BLaER1 (cell line): ENCODE measurements at regions not wholly inside any gene's neighbourhood (a gene's known extent, or its start where the extent isn't known, plus 50 kb on each side); places are given as distances from the start of the nearest gene placed in this dataset.

Experiments
- H3K27ac ChIP-seq: shearing (Covaris generic); formaldehyde crosslinking; 2 replicates; pipeline ENCODE4 v1.8.1; 2022
- H3K27me3 ChIP-seq: shearing (Covaris generic); formaldehyde crosslinking; 2 replicates; pipeline ENCODE4 v1.8.1; 2022
- H3K36me3 ChIP-seq: shearing (Covaris generic); formaldehyde crosslinking; 2 replicates; pipeline ENCODE4 v1.8.1; 2022
- H3K4me1 ChIP-seq: shearing (Covaris generic); formaldehyde crosslinking; 2 replicates; pipeline ENCODE4 v1.8.1; 2022
- H3K4me2 ChIP-seq: shearing (Covaris generic); formaldehyde crosslinking; 2 replicates; pipeline ENCODE4 v1.8.1; 2022
- H3K4me3 ChIP-seq: shearing (Covaris generic); formaldehyde crosslinking; 2 replicates; pipeline ENCODE4 v1.8.1; 2022
- H3K9ac ChIP-seq: shearing (Covaris generic); formaldehyde crosslinking; 2 replicates; pipeline ENCODE4 v1.8.1; 2022
- H3K9me3 ChIP-seq: shearing (Covaris generic); formaldehyde crosslinking; 2 replicates; pipeline ENCODE4 v1.8.1; 2022
- H4K20me1 ChIP-seq: shearing (Covaris generic); formaldehyde crosslinking; 2 replicates; pipeline ENCODE4 v1.8.1; 2022
- Cebpa-rat ChIP-seq: shearing (Covaris generic); IDR thresholded peaks from 2 replicates; pipeline ENCODE4 v1.8.1; 2022

GRCh38 chr5:10834695-10835094, 73.7 kb upstream of the DAP start:
- TF ChIP-seq Cebpa-rat = no peak
- no peaks in the 10 kb centered on the region for H3K9me3 ChIP-seq

GRCh38 chr5:10832987-10833386, 72.0 kb upstream of the DAP start:
- TF ChIP-seq Cebpa-rat = no peak

More at GRCh38 chr5:10834695-10835094, 73.7 kb upstream of the DAP start:
- no peaks in the 10 kb centered on the region for H3K4me1 ChIP-seq
- H4K20me1 ChIP-seq = no peaks in the 10 kb centered on the region
- H3K27ac ChIP-seq = no peak overlapping the region
- H3K27me3 ChIP-seq = no peaks in the 10 kb centered on the region
- no peaks in the 10 kb centered on the region for H3K36me3 ChIP-seq
- H3K4me3 ChIP-seq = no peak overlapping the region
- H3K4me2 ChIP-seq = no peak overlapping the region
- no peak overlapping the region for H3K9ac ChIP-seq

GRCh38 chr5:10832421-10832820, 71.4 kb upstream of the DAP start:
- Histone ChIP-seq H4K20me1 (no peaks in the 10 kb centered on the region), H3K4me3 (no peak overlapping the region), H3K27ac (no peak overlapping the region), H3K36me3 (no peaks in the 10 kb centered on the region), H3K9ac (no peak overlapping the region), H3K4me1 (no peaks in the 10 kb centered on the region), H3K4me2 (no peak overlapping the region), H3K27me3 (no peaks in the 10 kb centered on the region), H3K9me3 (no peaks in the 10 kb centered on the region)
- no peak for TF ChIP-seq Cebpa-rat

More at GRCh38 chr5:10832987-10833386, 72.0 kb upstream of the DAP start:
- H3K9me3 ChIP-seq = no peaks in the 10 kb centered on the region
- no peak overlapping the region for H3K9ac ChIP-seq
- no peaks in the 10 kb centered on the region for H3K27me3 ChIP-seq
- H3K4me2 ChIP-seq = no peak overlapping the region
- H3K4me3 ChIP-seq = no peak overlapping the region
- H3K4me1 ChIP-seq = no peaks in the 10 kb centered on the region
- no peaks in the 10 kb centered on the region for H3K36me3 ChIP-seq
- H3K27ac ChIP-seq = no peak overlapping the region
- no peaks in the 10 kb centered on the region for H4K20me1 ChIP-seq

- H3K4me2 ChIP-seq = no peak overlapping the region
These were observed 70.4 kb upstream of the DAP start for GRCh38 chr5:10831419-10831818.

GRCh38 chr5:10828241-10828640, 67.2 kb upstream of the DAP start:
- Histone ChIP-seq H4K20me1 (no peaks in the 10 kb centered on the region), H3K27ac (no peak overlapping the region), H3K4me3 (no peak overlapping the region), H3K27me3 (no peaks in the 10 kb centered on the region), H3K9ac (no peak overlapping the region), H3K4me2 (no peak overlapping the region), H3K36me3 (no peaks in the 10 kb centered on the region), H3K4me1 (no peaks in the 10 kb centered on the region), H3K9me3 (no peaks in the 10 kb centered on the region)
- TF ChIP-seq Cebpa-rat = no peak

More at GRCh38 chr5:10831419-10831818, 70.4 kb upstream of the DAP start:
- H3K4me3 ChIP-seq = no peak overlapping the region
- no peaks in the 10 kb centered on the region for H3K27me3 ChIP-seq
- no peaks in the 10 kb centered on the region for H3K9me3 ChIP-seq
- no peak overlapping the region for H3K27ac ChIP-seq
- no peaks in the 10 kb centered on the region for H4K20me1 ChIP-seq
- no peak overlapping the region for H3K9ac ChIP-seq
- no peaks in the 10 kb centered on the region for H3K4me1 ChIP-seq
- no peaks in the 10 kb centered on the region for H3K36me3 ChIP-seq
- TF ChIP-seq Cebpa-rat = no peak

GRCh38 chr5:10827571-10827970, 66.5 kb upstream of the DAP start:
- H3K27me3 ChIP-seq = no peaks in the 10 kb centered on the region
- no peak for TF ChIP-seq Cebpa-rat
- no peaks in the 10 kb centered on the region for H4K20me1 ChIP-seq
- no peaks in the 10 kb centered on the region for H3K36me3 ChIP-seq
- no peak overlapping the region for H3K27ac ChIP-seq
- H3K4me1 ChIP-seq = no peaks in the 10 kb centered on the region
- no peak overlapping the region for H3K9ac ChIP-seq
- H3K4me3 ChIP-seq = no peak overlapping the region
- H3K4me2 ChIP-seq = no peak overlapping the region
- no peaks in the 10 kb centered on the region for H3K9me3 ChIP-seq

- no peak overlapping the region for H3K9ac ChIP-seq
- H3K4me1 ChIP-seq = no peaks in the 10 kb centered on the region
- no peak overlapping the region for H3K27ac ChIP-seq
- no peaks in the 10 kb centered on the region for H3K27me3 ChIP-seq
- no peaks in the 10 kb centered on the region for H3K36me3 ChIP-seq
- no peaks in the 10 kb centered on the region for H4K20me1 ChIP-seq
- H3K4me3 ChIP-seq = no peak overlapping the region
- no peaks in the 10 kb centered on the region for H3K9me3 ChIP-seq
- no peak for TF ChIP-seq Cebpa-rat
- no peak overlapping the region for H3K4me2 ChIP-seq
These were observed 65.9 kb upstream of the DAP start for GRCh38 chr5:10826971-10827370.

- TF ChIP-seq Cebpa-rat = no peak
- H3K4me1 ChIP-seq = no peaks in the 10 kb centered on the region
- no peak overlapping the region for H3K27ac ChIP-seq
- H4K20me1 ChIP-seq = no peaks in the 10 kb centered on the region
- no peaks in the 10 kb centered on the region for H3K27me3 ChIP-seq
- no peaks in the 10 kb centered on the region for H3K36me3 ChIP-seq
- no peak overlapping the region for H3K4me2 ChIP-seq
- no peak overlapping the region for H3K4me3 ChIP-seq
- no peak overlapping the region for H3K9ac ChIP-seq
- H3K9me3 ChIP-seq = no peaks in the 10 kb centered on the region
These were observed 65.0 kb upstream of the DAP start for GRCh38 chr5:10825897-10826644.

- no peak for TF ChIP-seq Cebpa-rat
- H3K27ac ChIP-seq = no peak overlapping the region
- no peak overlapping the region for H3K9ac ChIP-seq
- no peaks in the 10 kb centered on the region for H3K36me3 ChIP-seq
- H3K4me3 ChIP-seq = no peak overlapping the region
- no peak overlapping the region for H3K4me2 ChIP-seq
- peaks cover 3% of the 10 kb centered on the region; the same call in 1 of the 2 replicates for H3K9me3 ChIP-seq
- no peaks in the 10 kb centered on the region for H3K4me1 ChIP-seq
- H3K27me3 ChIP-seq = no peaks in the 10 kb centered on the region
- no peaks in the 10 kb centered on the region for H4K20me1 ChIP-seq
These were observed 51.2 kb upstream of the DAP start for GRCh38 chr5:10812218-10812617.
